GM19240 (cell line): ENCODE measurements at regions not wholly inside any gene's neighbourhood (a gene's known extent, or its start where the extent isn't known, plus 50 kb on each side); places are given as distances from the start of the nearest gene placed in this dataset.
"Not testable (repeated sequence)": the region's sequence is repeated elsewhere in the genome, so short reads cannot be mapped to it uniquely, and the experiment has no call there.

Experiments
- DNase-seq: peaks from one replicate; pipeline ENCODE4 v3.0.0; 2011; ENCODE audit warnings: low spot score; ENCODE audit not compliant: insufficient read length

GRCh38 chr12:89289720-89290119, 62.6 kb downstream of the DUSP6 start:
- DNase-seq, result no peak

GRCh38 chr12:89288959-89289358, 63.3 kb downstream of the DUSP6 start:
- no peak for DNase-seq

DNA sequence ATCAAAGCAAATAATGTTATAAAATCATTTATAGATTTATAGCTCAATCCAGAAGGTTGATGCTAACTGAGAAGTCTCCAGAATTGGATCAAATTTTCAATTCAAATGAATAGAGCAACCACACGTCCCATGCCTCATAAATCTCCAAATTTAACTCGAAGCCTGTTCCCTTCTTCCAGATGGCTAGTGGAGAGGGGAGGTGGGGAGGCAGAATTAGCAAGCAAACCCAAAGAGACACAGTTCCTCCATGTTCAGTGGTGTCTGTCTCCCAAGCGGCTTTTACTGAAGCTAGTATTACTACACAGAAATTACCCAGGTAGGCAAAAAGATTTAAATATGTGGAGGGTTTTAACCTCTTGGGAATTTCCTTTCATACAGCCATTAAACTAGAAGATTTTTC, 65.8 kb downstream of the DUSP6 start:
- DNase-seq, result no peak

DNA sequence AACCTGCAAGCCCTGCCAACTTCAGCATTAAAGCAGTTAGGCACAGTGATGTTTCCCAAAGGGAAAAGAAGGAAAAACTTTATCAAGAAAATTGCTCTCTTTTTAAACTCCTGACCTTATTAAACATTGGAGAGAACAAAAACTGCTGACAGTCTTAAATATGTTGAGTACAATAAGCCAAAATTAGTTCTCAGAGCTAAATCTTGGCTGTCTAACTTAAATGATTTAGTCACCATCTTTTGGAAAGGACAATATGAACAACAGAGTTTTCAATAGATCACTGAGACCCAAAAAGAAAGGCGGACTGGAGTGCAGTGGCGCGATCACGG, 70.8 kb downstream of the DUSP6 start:
- DNase-seq, result no peak

GRCh38 chr12:89280833-89281538, 71.3 kb downstream of the DUSP6 start:
- no peak for DNase-seq

DNA sequence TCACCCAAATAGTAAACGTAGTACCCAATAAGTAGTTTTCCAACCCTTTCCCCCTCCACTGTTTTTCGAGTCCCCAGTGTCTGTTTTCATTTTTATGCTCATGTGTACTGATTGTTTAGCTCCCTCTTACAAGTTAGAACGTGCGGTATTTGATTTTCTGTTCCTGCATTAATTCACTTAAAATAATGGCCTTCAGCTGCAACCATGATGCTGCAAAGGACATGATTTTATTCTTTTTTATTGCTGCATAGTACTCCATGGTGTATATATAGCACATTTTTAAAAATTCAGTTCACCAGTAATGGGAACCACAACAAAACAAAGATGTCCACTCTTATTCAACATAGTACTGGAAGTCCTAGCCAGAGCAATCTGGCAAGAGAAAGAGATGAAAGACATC, 72.8 kb downstream of the DUSP6 start:
- no peak for DNase-seq

GRCh38 chr12:89278862-89279261, 73.4 kb downstream of the DUSP6 start:
- DNase-seq, result no peak

DNA sequence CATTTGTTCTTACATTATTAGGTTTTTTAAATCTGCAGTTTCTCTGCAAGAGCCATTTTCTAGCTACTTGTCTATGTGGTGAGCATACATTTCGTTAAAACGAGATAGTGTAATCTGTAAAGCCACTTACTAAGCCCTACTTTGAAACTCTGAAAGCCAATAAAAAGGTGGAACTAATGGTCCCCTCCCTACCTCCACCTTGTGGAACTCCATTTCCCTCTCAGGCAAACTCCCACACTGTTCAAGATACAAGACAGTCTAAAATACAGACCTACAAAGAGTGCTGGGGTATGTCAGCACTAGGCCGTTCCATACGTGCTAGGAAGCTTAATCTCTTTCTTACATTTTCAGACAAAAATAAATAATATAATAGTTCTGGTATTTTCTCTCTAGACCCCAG, 74.1 kb downstream of the DUSP6 start:
- DNase-seq, result no peak

DNA sequence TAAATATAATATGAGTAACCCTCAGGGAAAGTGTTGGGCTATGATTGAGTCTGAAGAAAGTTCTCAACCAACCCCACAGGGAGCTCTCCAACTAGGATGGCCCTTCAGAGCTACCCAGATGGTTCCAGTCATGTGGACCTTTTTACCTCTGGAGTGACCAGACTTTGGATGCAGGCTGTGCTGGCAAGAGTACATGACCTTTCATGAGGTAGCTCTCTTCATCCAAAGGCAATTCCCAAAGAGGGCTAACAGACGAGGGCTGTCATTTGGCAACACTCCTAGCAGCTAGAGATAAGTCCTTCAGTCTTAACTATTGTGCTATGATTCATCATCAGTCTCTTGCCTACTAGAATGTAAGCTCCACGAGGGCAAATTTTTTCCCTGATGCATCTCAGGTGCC, 75.4 kb downstream of the DUSP6 start:
- no peak for DNase-seq

- DNase-seq, result no peak
Observed at GRCh38 chr12:89273525-89273924, 78.8 kb downstream of the DUSP6 start.

DNA sequence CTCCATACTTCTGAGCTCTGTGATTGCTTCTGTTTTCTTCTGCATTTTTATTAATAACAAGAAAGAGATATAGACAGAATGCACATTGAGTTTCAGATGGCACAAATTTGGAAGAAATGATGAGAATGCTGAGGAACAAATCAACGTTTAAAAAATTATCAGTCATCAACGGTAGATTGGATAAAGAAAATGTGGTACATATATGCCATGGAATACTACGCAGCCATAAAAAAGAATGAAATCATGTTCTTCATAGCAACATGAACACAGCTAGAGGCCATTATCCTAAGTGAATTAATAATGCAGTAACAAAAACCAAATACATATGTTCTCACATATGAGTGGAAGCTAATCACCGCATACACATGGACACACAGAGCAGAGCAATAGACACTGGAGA, 81.8 kb downstream of the DUSP6 start:
- no peak for DNase-seq

GRCh38 chr12:89269174-89269573, 83.1 kb downstream of the DUSP6 start:
- no peak for DNase-seq

- DNase-seq, result no peak
Observed at GRCh38 chr12:89267404-89267803, 84.9 kb downstream of the DUSP6 start.

- DNase-seq, result not testable (repeated sequence)
Observed at GRCh38 chr12:89266574-89267188, 85.6 kb downstream of the DUSP6 start.

DNA sequence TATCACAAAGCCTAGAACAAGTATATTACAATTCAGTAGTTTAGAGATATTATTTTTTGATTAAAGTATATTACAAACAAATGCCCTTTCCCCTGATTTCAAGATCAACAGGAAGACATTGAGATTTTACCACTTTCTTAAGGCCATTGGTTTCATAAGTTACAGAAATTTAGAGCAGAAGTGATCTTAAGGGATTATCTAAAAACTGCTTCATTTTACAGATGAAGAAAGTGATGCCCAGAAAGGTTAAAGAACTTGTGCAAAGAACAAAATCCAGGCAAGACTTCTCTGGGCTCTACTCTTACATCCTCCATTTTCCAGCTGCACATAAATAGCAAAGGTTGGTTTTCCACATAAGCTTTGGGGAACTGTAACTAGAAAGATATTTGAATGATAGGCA, 87.5 kb downstream of the DUSP6 start:
- DNase-seq, result no peak

- no peak for DNase-seq
Observed at GRCh38 chr12:89263900-89264299, 88.4 kb downstream of the DUSP6 start.

- DNase-seq, result no peak
Observed at GRCh38 chr12:89262855-89263552, 89.3 kb downstream of the DUSP6 start.

GRCh38 chr12:89261982-89262381, 90.3 kb downstream of the DUSP6 start:
- no peak for DNase-seq

- DNase-seq, result no peak
Observed at GRCh38 chr12:89260841-89261637, 91.3 kb downstream of the DUSP6 start.

- no peak for DNase-seq
Observed at GRCh38 chr12:89259821-89260220, 92.5 kb downstream of the DUSP6 start.

GRCh38 chr12:89258240-89258969, 93.9 kb downstream of the DUSP6 start:
- DNase-seq, result no peak
